G401.6 (cell line): ENCODE measurements at regions not wholly inside any gene's neighbourhood (a gene's known extent, or its start where the extent isn't known, plus 50 kb on each side); places are given as distances from the start of the nearest gene placed in this dataset.

Source experiments
- FAIRE-seq: peaks from 2 replicates; lab custom pipeline; 2012; peaks lifted over from hg19 to GRCh38; lab: Jason Lieb, UNC

- FAIRE-seq: no peak
Measured at GRCh38 chr16:87236516-87237115, 80.6 kb downstream of the C16orf95 start.

DNA sequence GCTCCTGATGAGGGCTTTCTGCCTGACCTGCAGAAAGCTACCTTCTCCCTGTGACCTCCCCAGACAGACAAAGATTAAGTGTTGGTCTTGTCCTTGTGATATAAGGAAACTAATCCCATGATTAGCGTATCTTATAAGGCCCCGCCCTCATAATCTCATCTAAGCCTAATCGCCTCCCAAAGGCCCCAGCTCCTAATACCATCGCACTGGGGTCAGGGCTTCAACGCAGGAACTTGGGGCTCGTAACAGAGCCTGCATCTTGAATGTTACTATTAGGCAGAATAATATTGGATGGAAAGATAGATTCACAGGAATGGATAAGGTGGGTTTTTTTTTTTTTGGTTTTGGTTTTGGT lies 78.9 kb downstream of the C16orf95 start:
- FAIRE-seq: no peak

- no peak for FAIRE-seq
Measured at GRCh38 chr16:87239545-87239944, 77.6 kb downstream of the C16orf95 start.

DNA sequence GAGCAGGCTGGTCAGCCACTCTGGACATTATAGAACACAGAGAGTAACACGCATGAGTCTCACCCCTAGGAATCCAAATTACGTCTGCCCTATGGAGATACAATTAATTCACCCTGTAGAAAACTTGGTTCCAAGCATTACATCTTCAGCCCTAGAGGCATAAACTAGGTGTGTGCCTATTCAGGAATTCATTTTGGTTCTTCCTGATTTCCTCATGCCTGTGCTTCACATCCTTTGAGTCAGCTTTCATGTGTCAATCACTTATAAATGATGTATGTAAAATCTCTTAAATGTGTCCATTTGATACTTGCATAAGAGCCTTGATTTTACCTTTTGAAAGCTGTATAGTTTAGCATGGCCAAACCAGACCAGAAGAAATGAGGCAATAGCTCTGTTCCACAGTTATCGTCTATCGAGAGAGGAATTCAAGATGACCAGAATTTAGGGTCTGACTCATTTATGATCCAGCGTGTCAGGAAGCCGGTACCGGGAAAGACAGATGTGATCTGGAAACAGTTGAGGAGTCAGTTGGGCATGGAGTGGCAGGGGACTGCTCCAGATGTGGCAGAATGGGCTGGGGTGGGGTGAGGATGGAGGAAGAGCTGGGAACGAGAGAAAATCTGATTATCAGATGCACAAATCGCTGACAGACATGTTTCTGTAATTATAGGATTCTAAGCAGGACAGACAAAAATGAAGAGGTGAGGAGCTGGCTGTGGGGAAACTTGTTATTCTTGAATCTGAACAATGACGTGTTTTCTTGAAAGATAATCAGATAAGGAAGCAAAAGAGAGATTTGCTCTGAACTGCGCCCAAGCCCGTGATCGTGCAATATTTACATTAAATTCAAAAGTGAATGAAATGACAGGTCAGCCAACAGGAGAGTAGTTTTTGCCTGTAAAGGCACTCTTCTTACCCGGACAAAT lies 76.7 kb downstream of the C16orf95 start:
- FAIRE-seq: no peak

DNA sequence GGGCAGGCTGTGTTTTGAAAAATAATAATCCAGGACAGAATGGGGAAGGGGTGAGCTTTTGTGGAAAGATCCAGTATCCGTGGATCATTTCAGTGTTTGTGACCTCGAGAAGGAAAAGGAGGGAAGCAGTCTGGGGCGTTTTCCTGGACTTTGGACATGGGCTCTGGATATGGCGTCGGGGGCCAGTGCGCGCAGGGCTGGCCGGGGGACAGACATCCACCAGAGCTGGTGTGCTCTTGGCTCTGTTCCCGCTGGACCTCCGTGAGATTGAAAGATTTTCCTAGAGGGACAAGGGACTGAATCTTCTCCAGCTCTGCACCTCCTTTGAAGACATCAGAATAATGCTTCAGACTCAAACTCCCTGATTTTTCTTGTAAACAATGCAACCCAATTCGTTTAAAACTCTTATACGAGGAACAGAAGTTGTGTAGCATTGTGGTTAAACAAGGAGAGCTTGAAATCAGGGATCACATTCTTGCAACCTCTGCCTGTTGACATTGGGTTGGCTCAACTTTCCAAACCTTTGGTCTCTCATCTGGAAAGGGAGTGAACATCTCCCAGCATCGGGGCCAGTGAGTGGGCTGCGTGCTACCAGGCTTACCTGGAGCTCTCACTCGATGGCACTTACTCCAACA lies 75.9 kb downstream of the C16orf95 start:
- FAIRE-seq: no peak

- no peak for FAIRE-seq
Measured at GRCh38 chr16:87243478-87243877, 73.7 kb downstream of the C16orf95 start.

DNA sequence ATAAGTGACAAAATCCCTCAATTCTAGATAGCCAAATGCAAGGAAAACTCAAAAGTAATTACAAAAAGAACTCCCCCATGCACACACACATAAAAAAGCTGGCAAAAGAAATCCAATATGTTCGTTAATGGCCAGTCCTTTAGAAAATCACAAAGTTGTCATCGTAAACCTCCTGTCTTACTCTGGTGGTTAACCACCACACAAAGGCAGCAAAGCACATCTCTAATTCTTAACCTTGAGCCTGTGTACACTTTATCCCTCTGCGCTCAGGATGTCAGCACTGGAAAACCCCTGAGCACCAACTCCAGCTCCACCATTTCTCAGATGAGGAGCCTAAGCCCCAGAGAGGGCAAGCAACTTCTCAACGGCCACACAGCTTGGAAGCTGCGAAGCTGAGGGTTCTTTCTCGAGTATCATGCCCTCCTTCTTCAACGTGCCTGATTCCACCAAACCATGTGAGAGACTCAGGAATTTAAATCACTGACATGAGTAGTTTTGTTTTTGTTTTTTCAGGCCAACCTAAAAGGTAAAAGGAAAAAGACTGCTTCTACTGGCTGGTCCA lies 72.5 kb downstream of the C16orf95 start:
- FAIRE-seq: no peak

- no peak for FAIRE-seq
Measured at GRCh38 chr16:87245511-87245910, 71.7 kb downstream of the C16orf95 start.

GRCh38 chr16:87246269-87247065 lies 70.7 kb downstream of the C16orf95 start:
- no peak for FAIRE-seq

DNA sequence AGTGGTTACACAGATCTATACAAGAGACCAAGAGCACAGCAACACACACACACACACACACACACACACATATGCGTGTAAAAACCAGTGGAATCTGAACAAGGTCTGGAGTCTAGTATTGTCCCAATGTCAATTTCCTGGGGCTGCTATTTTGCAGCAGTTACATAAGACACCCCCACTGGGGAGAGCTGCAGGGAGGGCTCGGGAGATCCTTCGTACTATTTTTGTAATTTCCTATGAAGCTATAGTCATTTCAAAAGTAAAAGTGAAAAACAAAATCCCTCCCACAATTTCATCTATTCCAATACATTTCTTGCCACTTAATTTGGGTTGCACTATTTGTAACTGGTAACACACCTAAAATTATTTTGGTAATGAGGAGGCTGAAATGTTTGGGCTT lies 68.5 kb downstream of the C16orf95 start:
- FAIRE-seq: no peak

GRCh38 chr16:87249425-87249824 lies 67.8 kb downstream of the C16orf95 start:
- no peak for FAIRE-seq

GRCh38 chr16:87250431-87250960 lies 66.7 kb downstream of the C16orf95 start:
- no peak for FAIRE-seq

- no peak for FAIRE-seq
Measured at GRCh38 chr16:87252269-87252970, 64.8 kb downstream of the C16orf95 start.
